HG03378 (cell line): ENCODE measurements at regions not wholly inside any gene's neighbourhood (a gene's known extent, or its start where the extent isn't known, plus 50 kb on each side); places are given as distances from the start of the nearest gene placed in this dataset.

Experiments
- ATAC-seq: cut with Tn5 transposase; IDR thresholded peaks from one replicate; pipeline ENCODE4 v1.9.1; 2021; ENCODE audit warnings: mild to moderate bottlenecking, moderate library complexity; ENCODE audit not compliant: unreplicated experiment

DNA sequence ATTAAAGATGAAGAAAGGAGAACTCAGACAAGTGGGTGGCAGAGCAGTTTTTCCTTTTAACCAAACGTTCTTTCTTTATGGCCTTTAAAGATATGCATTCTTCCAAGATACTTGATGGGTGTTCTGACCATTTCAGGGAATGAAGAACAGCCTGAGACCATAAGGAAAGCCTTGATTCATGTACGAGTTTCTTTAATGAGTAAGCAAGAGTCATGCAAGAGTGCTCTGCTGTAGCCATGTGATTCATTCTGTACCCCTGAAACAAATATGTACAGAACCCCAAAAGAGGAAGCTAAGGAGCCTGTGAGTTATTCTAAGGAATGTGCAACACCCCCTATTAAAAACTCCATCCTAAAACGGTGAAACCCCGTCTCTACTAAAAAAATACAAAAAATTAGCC, 372.8 kb downstream of the MTX2 start:
- ATAC-seq: no peak

DNA sequence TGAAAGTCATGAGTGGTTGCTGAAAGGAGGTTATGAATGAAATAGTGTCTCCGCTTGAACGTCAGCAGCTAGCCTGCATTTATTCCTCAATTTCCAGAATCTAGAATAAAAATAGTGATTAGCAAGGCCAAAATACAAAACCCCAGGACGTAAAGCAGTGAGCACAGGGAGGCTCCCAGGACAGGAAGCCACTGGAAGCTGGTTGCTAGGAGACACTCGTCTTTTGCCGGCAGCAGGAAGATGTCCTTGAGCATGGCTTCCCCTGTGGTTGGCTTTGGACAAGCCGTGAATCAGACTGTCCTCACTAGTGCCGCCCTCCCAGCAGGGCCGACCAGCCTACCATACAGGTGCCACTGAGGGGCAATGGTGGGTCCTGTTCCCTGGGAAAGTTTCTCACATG, 374.4 kb downstream of the MTX2 start:
- no peak for ATAC-seq

DNA sequence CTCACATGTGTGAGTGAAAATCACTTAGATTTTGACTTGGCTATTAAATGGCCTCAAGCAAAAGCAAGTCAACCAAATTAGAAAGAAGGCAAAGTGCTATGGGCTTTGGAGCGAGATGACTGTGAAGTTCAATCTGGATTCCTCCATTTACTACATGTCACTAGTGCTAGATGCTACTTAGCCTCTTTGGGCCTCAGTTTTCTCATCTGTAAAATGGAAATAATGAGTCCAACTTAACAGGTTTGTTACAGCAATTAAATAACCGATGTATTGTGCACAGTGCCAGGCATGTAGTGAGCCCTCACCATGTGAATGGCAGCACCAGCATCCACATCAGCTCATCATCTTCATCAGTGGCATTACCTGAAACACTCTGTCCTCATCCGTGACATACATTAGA, 376.3 kb downstream of the MTX2 start:
- ATAC-seq: no peak

DNA sequence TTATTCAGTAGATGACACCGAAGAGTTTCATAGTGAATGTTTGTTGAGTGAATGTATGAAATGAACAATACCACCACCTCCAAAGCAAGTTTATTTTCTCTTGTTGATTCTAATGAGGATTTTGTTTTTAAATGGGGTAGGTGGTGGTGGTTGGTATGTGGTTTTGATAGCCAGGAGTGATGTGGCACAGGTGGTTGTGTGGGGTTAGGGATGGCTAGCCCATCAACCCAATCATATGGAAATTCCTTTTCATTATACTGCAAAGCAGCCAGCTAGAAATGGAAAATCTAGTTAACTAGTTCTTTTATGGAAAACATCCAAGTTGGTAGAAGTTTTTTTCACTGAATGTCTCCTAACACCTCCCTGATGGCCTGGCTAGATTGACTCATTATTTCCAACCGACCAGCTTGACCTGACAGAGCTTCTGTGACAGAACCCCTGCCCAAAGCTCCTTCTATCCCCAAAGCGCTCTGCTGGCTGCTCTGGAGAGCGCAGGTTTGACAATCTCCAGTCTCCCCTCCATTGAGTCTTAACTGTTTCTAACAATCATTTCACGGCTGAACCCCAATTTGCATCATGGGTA, 376.9 kb downstream of the MTX2 start:
- no peak for ATAC-seq

DNA sequence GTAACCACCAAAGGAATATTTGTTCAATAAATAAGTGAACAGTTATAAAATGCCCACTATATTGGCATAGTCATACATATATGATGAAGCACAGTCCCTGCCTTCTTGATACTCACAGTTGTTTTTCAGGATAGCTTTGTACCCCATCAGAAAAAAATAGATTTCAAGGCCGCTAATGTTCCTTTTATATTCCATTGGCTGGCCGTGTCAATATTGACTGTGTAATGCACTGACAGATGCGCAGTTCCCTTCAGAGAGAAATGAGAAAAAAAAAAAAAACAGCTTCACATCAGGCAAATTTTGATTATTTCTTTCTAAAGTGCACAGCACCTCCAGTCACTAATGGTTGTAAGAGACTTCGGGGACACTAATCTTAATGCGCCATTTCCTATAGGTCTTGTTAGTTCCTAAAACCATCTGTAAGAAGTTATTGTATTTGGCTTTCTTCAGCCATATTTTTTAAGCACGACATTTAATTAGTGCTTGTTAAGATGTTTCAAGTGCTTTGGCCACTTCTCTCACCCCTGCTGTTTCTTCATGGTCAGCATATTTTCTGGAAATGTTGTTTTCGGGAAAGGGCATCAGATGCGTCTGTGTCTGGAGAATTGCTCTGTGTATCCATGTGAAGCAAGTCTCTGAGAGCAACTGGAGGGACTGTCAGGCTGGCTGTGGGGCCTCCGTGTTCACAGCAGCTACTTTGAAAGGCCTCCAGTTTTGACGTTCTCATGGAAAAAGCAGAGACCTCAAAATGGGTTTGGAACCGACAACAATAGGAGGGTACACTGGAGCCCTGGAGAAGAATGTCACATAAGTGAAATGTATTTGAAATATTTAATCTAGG, 378.3 kb downstream of the MTX2 start:
- no peak for ATAC-seq

DNA sequence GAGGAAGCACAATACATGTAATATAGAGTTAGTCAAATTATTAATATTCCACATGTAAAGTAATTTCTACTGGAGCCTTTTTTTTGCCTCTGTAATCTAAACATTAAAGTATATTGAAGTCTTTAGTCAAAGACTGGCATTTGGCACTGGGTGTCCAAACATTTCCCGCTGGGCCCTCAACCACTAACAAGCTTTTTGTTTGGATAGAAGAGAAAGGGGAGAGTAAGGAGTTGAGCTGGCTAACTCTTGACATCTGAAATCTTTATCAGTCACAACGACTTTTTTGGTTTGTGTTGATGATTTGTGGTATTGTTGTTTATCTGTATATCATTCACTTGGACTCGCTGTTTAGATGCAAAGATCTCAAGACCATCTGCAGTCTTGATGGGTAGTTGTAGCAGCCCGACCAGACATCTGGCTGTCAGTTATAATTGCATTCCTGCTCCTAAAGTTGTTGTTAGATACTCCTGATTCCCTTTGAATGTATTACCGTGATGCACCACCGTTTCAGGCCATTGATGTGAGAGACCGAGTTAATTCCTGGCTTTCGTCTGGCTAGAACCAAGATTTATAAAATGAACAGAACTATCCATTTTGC, 379.6 kb downstream of the MTX2 start:
- no peak for ATAC-seq

DNA sequence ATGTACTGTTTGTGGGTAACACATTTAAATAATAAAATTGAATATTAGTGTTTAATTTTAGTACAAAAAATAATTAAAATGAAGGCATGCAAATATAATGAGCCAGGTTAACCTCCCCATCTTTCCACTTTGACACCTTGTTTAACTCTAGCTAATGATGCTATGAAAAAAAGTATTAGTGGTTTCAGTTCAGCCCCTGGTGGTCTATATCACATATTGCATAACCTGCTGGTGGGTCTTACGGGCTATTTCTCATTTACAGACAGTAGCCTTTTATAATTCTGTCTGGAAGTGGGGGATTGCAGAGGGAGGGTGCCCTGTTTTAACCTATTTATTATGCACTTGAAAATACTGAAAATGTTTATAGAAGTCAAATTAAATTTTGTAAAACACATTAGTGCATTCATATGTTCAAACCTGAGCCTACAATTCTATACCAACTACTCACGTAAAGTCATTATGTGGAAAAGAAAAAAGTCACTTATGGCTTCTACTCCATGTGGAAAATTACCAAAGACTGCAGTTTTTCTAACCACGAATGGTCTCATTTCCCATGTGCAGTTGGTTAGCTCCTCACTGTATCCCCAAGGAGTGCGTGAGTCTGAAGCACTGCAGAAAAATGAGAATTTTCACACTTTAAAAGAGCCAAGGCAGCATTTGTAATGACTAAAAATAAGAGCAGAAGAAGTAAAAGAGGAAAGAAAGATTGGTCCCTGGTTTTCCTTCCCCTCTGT, 381.0 kb downstream of the MTX2 start:
- ATAC-seq: no peak

DNA sequence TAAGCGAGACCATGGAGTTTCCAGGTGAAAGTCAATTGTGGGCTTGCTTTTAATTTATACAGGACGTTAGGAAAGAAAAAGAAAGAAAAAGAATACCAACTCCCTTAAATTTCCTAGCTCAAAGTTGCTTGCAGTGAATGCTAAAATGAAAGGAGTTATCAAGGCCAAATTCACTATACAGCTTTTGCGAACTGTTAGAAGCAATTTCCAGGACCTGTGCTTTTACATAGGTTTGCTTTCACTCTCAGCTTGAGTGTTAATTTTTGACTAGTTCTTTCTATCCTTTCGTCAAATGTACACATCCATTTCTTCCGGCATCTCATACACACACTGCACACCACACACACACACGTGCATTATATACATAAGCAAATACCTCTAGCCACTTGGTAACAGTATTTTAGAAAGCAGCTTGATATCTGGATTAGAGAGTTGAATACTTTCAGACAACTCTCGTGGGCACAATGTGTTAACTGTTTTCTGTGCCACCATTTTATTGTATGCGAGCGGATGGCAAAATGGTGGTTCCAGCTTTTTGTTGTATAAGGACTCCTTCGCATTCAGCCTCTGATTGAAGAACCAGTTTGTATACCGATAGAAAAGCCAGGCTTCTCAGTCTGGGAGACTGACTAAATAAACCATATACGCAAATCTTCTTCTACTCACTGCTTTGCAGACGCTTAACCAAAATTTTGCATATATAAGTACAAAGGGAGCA, 381.8 kb downstream of the MTX2 start:
- no peak for ATAC-seq

DNA sequence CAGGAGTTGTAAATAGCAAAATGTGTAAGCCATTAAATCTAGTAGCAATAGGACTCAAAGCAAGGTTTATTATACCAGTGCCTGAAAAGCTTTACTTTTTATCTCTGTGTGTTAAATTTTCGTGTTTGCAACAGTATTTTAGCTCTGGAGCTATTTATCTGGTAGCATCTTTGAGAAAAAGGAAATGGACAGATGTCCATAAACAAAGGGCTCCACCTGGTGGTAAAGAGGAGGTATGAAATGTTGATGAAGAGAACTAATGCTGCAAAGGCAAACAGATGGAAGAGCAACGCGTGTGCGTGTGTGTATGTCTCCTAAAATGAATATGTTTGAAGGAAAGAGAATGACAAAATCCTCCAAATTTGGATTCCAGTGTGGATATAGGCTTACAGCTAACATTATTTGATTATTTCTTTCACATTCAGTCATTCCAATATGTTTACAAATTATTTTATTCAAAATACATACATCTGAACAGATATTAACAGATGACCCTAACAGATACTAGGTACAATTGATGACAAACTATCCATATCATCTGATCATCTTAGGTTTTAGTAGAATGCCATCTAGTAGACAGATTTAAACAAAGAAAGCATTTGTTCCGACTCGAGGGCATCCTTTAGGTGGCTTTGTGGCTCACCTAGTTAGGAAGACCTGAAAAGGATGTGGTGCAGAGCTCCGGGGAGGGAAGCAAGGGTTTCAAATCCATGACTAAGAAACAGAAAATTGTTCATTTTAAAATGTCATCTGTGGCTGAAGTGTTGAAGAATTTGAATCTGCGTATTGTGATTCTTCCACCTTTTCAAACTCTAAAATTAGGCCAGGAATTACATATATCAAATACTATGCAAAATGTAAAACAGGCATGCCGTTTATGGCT, 383.3 kb downstream of the MTX2 start:
- peak; percentile 65 for ATAC-seq

DNA sequence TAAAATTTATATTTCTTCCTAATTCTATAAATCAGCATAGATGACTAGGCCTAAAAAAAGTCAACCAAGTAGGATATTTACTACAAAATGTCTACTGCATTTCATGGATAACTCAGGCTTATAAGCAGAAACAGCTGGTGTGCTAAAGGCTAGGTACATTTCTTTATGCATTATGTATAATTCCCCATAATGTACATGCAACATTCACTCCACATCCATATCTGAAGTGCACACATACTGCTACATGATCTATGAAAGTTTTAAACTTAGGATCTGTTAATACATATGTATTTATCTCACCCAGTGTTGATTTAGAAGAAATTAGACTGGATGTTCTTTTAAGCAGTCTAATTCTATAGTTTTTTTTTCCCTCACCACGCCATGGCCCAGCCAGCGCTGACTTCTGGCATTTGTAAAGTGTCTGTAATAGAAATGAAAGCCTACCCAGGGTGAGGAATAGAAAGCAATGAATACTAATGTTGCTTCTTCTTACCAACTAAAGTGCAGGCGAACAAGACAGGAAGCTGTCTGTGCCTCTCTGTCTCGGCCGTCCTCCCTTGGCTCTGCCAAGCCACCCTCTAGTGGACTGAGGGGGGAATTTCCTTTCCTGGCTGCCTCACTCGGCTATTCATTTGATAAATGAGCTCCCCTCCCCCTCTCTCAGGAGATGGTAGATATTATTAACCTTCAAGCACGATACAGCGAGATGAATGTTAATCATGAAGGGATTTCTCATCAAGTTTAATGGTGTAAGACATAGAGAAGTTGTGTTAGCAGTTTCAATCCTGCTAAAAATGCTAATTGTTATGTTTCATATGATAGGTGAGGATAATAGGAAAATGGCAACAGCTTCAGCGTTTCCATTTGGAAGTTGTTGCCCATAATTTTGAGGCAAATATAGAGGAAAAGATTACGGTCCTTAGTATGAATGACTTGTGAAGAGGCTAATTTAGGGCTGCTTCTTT, 384.5 kb downstream of the MTX2 start:
- peak; percentile 61 for ATAC-seq

DNA sequence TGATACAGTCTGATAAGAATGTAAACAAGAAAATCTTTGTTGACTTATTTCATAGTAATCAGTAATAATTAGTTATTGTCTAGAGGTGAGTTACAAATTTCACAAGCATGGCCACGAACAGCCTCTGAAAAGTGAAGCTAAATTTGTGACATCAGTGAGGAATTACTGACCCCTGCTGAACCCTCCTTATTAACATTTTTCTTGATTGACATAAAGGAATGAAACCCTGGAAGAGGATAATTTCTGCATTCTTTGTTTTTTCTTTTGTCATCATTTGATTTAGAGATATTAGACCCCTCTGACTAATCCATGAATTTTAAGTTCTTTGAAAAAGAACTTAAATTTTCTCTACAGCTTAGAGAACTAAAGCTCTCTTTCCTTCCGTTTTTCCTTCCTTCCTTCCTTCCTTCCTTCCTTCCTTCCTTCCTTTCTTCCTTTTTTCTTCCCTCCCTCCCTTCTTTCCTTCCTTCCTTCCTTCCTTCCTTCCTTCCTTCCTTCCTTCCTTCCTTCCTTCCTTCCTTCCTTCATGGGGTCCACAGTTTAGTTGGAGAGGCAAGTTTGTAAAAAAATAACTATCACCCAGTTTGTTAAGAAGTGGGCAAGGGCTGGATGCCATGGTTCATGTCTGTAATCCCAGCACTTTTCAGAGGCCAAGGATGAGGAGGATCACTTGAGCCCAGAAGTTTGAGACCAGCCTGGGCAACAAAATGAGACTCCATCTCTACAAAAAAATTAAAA, 387.0 kb downstream of the MTX2 start:
- ATAC-seq: no peak

DNA sequence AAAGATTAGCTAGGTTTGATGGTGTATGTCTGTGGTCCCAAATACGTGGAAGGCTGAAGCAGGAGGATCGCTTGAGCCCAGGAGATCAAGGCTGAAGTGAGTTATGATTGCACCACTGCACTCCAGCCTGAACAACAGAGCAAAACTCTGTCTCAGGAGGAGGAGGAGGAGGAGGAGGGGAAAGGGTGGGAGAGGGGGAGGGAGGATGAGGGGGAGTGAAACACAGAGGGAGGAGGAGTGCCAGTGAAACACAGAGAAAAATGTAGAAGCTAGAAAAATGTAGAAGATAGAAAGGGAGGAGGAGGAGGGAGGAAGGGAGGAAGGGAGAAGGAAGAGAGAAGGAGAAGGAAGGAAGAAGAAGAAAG, 387.5 kb downstream of the MTX2 start:
- ATAC-seq: no peak

DNA sequence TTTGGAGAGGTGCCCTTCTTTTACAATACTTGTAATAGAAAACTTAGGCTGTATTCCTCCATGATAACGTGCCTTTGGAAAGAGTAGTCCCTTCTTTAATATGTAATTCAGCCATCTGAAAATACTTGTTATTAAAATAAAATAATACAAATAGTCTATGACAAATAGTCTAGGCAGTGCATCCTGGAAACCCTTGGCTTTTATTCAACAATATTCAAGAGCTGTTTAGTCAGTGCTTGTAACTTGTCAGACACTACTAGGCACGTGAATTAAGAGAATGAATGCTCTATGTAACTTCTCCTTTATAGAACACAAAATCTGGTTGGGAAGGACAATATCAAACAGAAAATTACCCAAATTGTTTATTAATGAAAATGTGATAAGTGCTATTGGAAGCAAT, 388.2 kb downstream of the MTX2 start:
- no peak for ATAC-seq

DNA sequence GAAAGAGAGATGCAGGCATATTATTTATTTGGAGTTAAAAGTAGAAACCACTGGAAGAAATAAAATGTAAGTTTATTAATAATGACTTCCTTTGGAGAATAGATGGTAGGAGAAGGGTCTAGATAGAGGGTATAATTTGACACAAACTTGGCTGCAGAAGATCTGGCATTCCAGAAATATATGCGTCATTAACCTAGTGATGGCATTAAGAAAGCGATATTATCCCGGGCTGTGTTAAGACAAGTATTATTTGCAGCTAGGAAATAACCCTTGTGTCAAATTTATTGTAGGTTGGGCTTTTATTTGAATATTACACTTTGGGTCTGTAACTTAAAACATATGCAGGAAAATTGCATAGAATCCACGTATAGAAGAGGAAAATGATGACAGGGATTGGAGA, 389.5 kb downstream of the MTX2 start:
- ATAC-seq: no peak

DNA sequence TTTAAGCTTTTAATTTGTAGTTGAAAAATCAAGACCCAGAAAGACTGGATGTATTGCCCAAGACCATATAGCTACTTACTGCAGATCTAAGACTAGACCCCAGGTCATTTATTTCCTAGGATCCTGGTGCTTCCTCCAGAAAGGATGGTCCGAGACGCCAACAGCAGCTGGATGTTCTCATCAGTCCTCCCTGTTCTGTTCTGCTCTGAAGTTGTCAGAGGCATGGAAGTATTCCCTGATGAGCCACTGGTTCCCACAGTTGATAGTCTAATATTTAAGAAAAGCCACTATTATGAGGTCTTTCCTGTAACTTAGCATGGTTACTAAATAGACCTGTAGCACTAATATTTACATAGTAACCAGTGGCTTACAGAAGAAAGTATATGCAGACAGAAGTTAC, 393.5 kb downstream of the MTX2 start:
- ATAC-seq: no peak

DNA sequence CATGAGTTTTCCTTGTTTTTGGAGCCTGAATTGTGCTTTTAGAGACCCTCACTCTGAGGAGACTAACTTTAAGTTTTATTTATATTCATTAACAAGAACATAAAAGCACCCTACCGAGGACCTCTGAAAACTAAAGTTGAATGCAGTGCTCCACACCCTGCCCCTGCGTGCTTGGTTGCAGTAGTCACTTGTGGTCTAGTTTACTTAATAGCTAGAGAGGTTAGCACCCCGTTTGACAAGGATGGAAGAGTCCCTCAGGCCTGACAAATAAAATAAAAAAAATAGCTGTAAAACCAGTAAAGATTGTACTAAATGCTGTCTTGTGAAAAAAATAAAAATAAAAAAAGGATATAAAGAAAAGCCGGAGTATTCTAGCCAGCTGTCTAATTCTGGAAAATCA, 395.2 kb downstream of the MTX2 start:
- no peak for ATAC-seq

DNA sequence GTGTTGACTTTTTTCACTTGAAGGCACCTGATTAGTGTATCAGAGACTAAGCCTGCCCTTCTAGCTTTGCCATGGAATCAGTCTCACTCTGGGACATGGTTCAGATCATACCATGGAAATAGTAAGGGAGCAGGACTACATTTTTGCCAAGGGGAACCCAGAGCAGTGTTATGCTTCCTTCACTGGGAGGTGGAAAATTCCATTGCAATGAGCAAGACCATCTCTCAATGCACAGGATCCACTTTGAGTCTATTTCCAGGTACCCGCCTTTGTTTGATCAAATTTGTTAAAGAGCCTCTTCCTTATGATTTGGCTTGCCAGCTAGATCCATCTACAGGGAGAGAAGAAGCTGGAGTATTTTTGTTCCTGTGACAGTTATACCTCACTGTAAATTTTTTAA, 395.8 kb downstream of the MTX2 start:
- ATAC-seq: no peak

DNA sequence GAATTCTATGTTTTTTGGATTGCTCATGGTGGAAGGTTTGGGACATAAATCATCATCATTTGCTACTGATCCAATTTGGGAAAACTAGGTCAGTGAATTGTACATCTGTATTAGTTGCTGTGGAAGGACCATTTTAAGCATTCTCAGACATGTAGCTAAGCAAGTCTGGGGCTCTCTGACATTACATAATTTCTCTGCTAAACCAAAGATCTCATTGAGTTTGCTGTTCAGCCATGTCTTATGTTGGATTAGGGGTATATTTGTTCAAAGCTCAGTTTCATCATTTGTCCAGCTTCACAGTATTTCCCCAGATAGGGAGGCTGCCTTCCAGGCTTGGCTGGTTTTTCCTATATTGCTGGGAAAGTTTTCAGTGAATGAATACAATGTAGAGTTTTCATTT, 399.7 kb downstream of the MTX2 start:
- ATAC-seq: no peak
